Upper lobe of left lung (tissue), 6 donors: ENCODE measurements at regions not wholly inside any gene's neighbourhood (a gene's known extent, or its start where the extent isn't known, plus 50 kb on each side); places are given as distances from the start of the nearest gene placed in this dataset.

Source experiments
- ATAC-seq, 2 donors: fragments of 200-7000 bp; cut with Tn5 transposase; one replicate each; pipeline ENCODE4 v1.9.1; 2022; ENCODE audit warnings: mild to moderate bottlenecking in 2 of 2, moderate library complexity in 2 of 2; ENCODE audit not compliant: low FRiP score in 2 of 2
- DNase-seq, 2 donors: peaks; one replicate each; pipeline ENCODE4 v3.0.0-alpha.2; 2019 to 2020
- H3K27ac ChIP-seq, 4 donors: fragments of 200-600 bp; sonication (generic); one replicate each; pipeline ENCODE4 v1.5.1; 2016 to 2019
- H3K27me3 ChIP-seq, 4 donors: fragments of 200-600 bp; sonication (generic); one replicate each; pipeline ENCODE4 v1.5.1; 2017 to 2019
- H3K36me3 ChIP-seq, 4 donors: fragments of 200-600 bp; sonication (generic); one replicate each; pipeline ENCODE4 v1.5.1; 2016 to 2019
- H3K4me1 ChIP-seq, 4 donors: fragments of 200-600 bp; sonication (generic); one replicate each; pipeline ENCODE4 v1.5.1; 2018 to 2019
- H3K4me3 ChIP-seq, 4 donors: fragments of 200-600 bp; sonication (generic); one replicate each; pipeline ENCODE4 v1.5.1; 2017 to 2019; ENCODE audit warnings: mild to moderate bottlenecking in 2 of 4, moderate library complexity in 1 of 4
- H3K9me3 ChIP-seq, 4 donors: fragments of 200-600 bp; sonication (generic); one replicate each; pipeline ENCODE4 v1.5.1; 2018 to 2019
- EP300 ChIP-seq, 4 donors: sonication (generic); formaldehyde crosslinking; IDR thresholded peaks; one replicate each; pipeline ENCODE4 v1.5.1; 2017; ENCODE audit warnings: antibody characterized with exemption in 4 of 4, control low read depth in 2 of 4
- POLR2A ChIP-seq, 4 donors: fragments of 450-650 bp; IDR thresholded peaks; one replicate each; pipeline ENCODE4 v1.5.1; 2016 to 2017; ENCODE audit warnings: antibody characterized with exemption in 4 of 4, mild to moderate bottlenecking in 2 of 4
- POLR2AphosphoS5 ChIP-seq, 2 donors: sonication (generic); formaldehyde crosslinking; IDR thresholded peaks; one replicate each; pipeline ENCODE4 v1.5.1; 2017; ENCODE audit warnings: antibody characterized with exemption in 2 of 2
- WGBS, 2 donors: methylation state at CpG; one replicate each; pipeline ENCODE4 v1.1.5; 2017 to 2018; 5-methylcytosine and 5-hydroxymethylcytosine counted together
- TF ChIP-seq, protein P1 (sequence below), 6 experiments: fragments of 450-650 bp in 4 of 6; fragments of 200-600 bp in 2 of 6; sonication (generic) in 2 of 6; IDR thresholded peaks; one replicate each; pipeline ENCODE4 v1.5.1; 2016 to 2019; ENCODE audit warnings: antibody characterized with exemption in 6 of 6
- donor health status: DM: no; HTN: no; CAD: no; lungs with moderate emphysema.
- donor health status: DM: no; HTN: yes; CAD: no; lungs with severe emphysema.

DNA sequence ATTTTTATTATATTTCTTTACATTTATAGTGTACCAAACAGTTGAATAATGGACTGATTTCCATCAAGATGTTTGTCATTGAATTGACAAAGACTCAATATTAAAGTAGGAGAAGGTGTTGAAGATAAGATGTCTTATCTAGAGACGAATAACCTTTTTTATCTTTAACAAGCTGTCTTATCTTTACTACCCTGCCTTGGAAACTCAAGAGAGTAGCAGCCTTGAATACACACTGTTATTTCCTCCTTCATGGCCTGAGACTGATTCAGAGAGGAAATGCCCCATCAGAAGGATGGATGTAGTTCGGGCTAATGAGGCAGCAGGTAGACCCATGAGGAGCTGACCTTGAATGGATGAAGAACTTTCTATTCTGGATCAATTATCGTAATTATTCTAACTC lies 365.1 kb upstream of the SEMA6D start:
- TF ChIP-seq POLR2A (IDR thresholded peaks at IDR 0.05) = no peak
- TF ChIP-seq POLR2AphosphoS5 (IDR thresholded peaks at IDR 0.05) = no peak
- TF ChIP-seq, protein P1, sequence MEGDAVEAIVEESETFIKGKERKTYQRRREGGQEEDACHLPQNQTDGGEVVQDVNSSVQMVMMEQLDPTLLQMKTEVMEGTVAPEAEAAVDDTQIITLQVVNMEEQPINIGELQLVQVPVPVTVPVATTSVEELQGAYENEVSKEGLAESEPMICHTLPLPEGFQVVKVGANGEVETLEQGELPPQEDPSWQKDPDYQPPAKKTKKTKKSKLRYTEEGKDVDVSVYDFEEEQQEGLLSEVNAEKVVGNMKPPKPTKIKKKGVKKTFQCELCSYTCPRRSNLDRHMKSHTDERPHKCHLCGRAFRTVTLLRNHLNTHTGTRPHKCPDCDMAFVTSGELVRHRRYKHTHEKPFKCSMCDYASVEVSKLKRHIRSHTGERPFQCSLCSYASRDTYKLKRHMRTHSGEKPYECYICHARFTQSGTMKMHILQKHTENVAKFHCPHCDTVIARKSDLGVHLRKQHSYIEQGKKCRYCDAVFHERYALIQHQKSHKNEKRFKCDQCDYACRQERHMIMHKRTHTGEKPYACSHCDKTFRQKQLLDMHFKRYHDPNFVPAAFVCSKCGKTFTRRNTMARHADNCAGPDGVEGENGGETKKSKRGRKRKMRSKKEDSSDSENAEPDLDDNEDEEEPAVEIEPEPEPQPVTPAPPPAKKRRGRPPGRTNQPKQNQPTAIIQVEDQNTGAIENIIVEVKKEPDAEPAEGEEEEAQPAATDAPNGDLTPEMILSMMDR (IDR thresholded peaks at IDR 0.05) = no peak
- TF ChIP-seq EP300 (IDR thresholded peaks at IDR 0.05) = no peak
- Histone ChIP-seq H3K4me3 (no peak overlapping the region), H3K36me3 (no peaks in the 10 kb centered on the region), H3K27me3 (no peaks in the 10 kb centered on the region), H3K4me1 (no peaks in the 10 kb centered on the region), H3K9me3 (no peaks in the 10 kb centered on the region), H3K27ac (no peak overlapping the region)
- ATAC-seq = no peak
- WGBS, 2 donors = 55 to 65% methylated on average over 3 of the region's 3 CpGs
- DNase-seq = no peak

DNA sequence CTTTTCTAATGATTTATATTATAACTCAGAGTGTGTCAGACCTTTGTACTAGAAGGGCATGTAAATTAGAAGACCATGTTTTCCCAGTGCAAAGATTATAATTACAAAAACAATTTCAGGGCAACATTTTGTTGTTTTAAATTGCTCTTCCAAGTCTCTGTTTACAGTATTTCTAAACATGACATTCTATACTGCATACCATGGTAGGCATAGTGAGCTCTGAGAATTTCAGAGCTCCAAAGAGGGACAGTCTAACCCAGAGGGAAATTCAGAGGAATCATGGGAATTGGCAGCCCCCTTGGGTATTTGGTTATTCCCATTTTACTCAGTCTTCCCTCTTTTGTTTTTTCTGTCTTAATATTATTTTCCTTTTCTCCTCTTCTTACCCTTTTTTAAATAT lies 361.5 kb upstream of the SEMA6D start:
- DNase-seq (no peak), ATAC-seq (no peak)
- TF ChIP-seq EP300 (IDR thresholded peaks at IDR 0.05) = no peak
- no peaks in the 10 kb centered on the region for H3K36me3 ChIP-seq
- no peaks in the 10 kb centered on the region for H3K4me1 ChIP-seq
- no peak overlapping the region for H3K4me3 ChIP-seq
- no peaks in the 10 kb centered on the region for H3K9me3 ChIP-seq
- no peaks in the 10 kb centered on the region for H3K27me3 ChIP-seq
- no peak overlapping the region for H3K27ac ChIP-seq

DNA sequence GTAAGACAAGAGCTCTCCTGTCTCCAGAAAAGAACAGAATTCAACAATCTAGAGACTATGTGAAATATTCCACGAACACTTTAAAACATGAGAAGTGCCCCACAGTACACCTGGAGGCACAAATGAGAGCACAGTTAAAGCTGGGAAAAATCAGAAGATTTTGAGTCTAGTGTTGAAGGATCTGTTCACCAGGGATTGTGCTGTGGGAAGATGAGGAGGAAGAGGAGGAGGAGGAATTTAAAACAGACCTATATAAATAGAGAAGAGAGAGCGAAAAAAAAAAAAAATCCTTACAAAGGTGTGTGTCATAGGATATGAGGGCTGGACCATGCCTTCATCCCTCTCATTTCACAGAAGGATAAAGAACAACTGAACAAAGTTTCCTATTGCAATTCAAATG lies 361.0 kb upstream of the SEMA6D start:
- DNase-seq (no peak), ATAC-seq (no peak)
- H3K4me1 ChIP-seq = no peaks in the 10 kb centered on the region
- H3K4me3 ChIP-seq = no peak overlapping the region
- no peak for TF ChIP-seq POLR2AphosphoS5 (IDR thresholded peaks at IDR 0.05)
- TF ChIP-seq EP300 (IDR thresholded peaks at IDR 0.05) = no peak
- TF ChIP-seq, protein P1 (IDR thresholded peaks at IDR 0.05) = no peak
- no peak for TF ChIP-seq POLR2A (IDR thresholded peaks at IDR 0.05)
- H3K9me3 ChIP-seq = no peaks in the 10 kb centered on the region
- no peaks in the 10 kb centered on the region for H3K27me3 ChIP-seq
- H3K27ac ChIP-seq = no peak overlapping the region
- 75 to 91% methylated on average over 2 of the region's 2 CpGs for WGBS, 2 donors
- H3K36me3 ChIP-seq = no peaks in the 10 kb centered on the region

DNA sequence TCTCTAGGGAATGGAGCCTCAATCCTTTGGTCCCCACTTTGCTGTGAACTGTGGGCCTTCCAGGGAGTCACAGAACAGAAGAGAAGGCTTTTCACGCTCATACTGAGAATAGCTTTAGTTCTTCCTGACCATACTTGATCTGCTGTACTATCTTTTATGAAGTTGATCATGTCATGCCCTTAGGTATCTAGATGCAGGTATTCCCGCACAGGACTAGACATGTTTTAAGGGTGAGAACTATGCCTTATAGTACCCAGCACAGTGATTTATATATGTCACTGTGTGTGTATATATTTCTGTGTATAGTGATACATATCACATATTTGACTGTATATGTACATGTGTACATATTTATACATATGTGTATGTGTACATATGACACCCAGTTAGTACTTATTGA lies 358.4 kb upstream of the SEMA6D start:
- TF ChIP-seq POLR2A (IDR thresholded peaks at IDR 0.05) = no peak
- TF ChIP-seq EP300 (IDR thresholded peaks at IDR 0.05) = no peak
- TF ChIP-seq, protein P1 (IDR thresholded peaks at IDR 0.05) = no peak
- no peak for TF ChIP-seq POLR2AphosphoS5 (IDR thresholded peaks at IDR 0.05)
- 47 to 94% methylated on average over 2 of the region's 2 CpGs for WGBS, 2 donors
- DNase-seq = no peak
- H3K27me3 ChIP-seq = no peaks in the 10 kb centered on the region
- no peaks in the 10 kb centered on the region for H3K9me3 ChIP-seq
- H3K36me3 ChIP-seq = no peaks in the 10 kb centered on the region
- H3K27ac ChIP-seq = no peak overlapping the region
- H3K4me3 ChIP-seq = no peak overlapping the region
- ATAC-seq = no peak
- no peaks in the 10 kb centered on the region for H3K4me1 ChIP-seq

DNA sequence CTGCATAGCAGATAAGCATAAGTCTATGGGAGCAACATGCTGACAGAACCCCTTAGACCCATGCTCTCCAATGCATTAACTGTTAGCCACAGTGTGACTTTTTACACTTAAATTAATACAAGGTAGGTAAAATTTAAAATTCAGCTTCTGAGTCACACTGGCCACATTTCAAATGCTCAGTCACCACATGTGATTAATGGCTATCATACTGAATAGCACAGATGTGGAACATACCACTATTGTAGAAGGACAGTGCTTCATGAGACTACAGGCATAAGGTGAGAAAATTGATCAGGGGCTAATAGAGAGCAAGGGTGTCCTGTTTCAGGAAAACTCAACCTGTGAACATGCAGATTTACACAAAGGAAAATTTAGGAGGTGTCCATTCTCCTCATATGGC lies 357.0 kb upstream of the SEMA6D start:
- H3K9me3 ChIP-seq = no peaks in the 10 kb centered on the region
- no peaks in the 10 kb centered on the region for H3K4me1 ChIP-seq
- TF ChIP-seq, protein P1 (IDR thresholded peaks at IDR 0.05) = no peak
- TF ChIP-seq POLR2AphosphoS5 (IDR thresholded peaks at IDR 0.05) (no peak), EP300 (IDR thresholded peaks at IDR 0.05) (no peak), POLR2A (IDR thresholded peaks at IDR 0.05) (no peak)
- H3K4me3 ChIP-seq = no peak overlapping the region
- no peaks in the 10 kb centered on the region for H3K36me3 ChIP-seq
- H3K27ac ChIP-seq = no peak overlapping the region
- no peak for DNase-seq
- no peaks in the 10 kb centered on the region for H3K27me3 ChIP-seq
- no peak for ATAC-seq
